Panc1 (cell line): ENCODE measurements at regions not wholly inside any gene's neighbourhood (a gene's known extent, or its start where the extent isn't known, plus 50 kb on each side); places are given as distances from the start of the nearest gene placed in this dataset.

ENCODE experiments used
- ATAC-seq: fragments of 200-7000 bp; cut with Tn5 transposase; 2 replicates; pipeline ENCODE4 v1.9.1; 2020; ENCODE audit warnings: mild to moderate bottlenecking, moderate library complexity
- BruUV-seq: library from RNA; stranded (reverse); fragments of 400-500 nt; replicated peaks from 2 replicates; lab custom pipeline; 2021; lab: Mats Ljungman, UMichigan
- CTCF ChIA-PET: fragments of 300-600 bp; sonication (Branson Sonifier 250); formaldehyde crosslinking; loops from one replicate; lab custom pipeline; 2022; ENCODE audit warnings: antibody characterized with exemption; lab: Charles Lee
- POLR2A ChIA-PET: fragments of 300-600 bp; sonication (Branson Sonifier 250); formaldehyde crosslinking; loops from one replicate; lab custom pipeline; 2022; ENCODE audit warnings: antibody characterized with exemption; lab: Charles Lee
- DNase-seq: peaks from one replicate; pipeline ENCODE4 v3.0.0-alpha.2; 2010; ENCODE audit warnings: low read depth, low spot score
- H3K27ac ChIP-seq: 2 replicates; pipeline ENCODE4 v1.5.1; 2011; ENCODE audit warnings: mild to moderate bottlenecking, low read length, inconsistent platforms
- H3K27me3 ChIP-seq: fragments of 200-500 bp; sonication (Bioruptor generic); 2 replicates; pipeline ENCODE4 v1.6.0; 2014; ENCODE audit warnings: low read length, inconsistent platforms; ENCODE audit not compliant: control insufficient read depth, insufficient read depth
- H3K36me3 ChIP-seq: fragments of 200-500 bp; sonication (Bioruptor generic); 2 replicates; pipeline ENCODE4 v1.5.1; 2014; ENCODE audit warnings: inconsistent platforms, mild to moderate bottlenecking, low read length, moderate library complexity; ENCODE audit not compliant: control insufficient read depth, insufficient read depth
- H3K4me1 ChIP-seq: 2 replicates; pipeline ENCODE4 v1.5.1; 2011; ENCODE audit warnings: inconsistent platforms, mild to moderate bottlenecking, low read length, moderate library complexity; ENCODE audit not compliant: control insufficient read depth, insufficient read depth
- H3K4me3 ChIP-seq, 2 experiments: 2 replicates each; pipeline ENCODE4 v1.5.1; 2011 to 2012; ENCODE audit warnings: low read depth in 2 of 2, low read length in 2 of 2, mild to moderate bottlenecking in 2 of 2, inconsistent platforms in 1 of 2, moderate library complexity in 1 of 2
- H3K9me3 ChIP-seq: fragments of 200-500 bp; sonication (Bioruptor generic); 2 replicates; pipeline ENCODE4 v1.5.1; 2014; ENCODE audit warnings: low read depth, mild to moderate bottlenecking, inconsistent platforms, low read length, moderate library complexity; ENCODE audit not compliant: control insufficient read depth, insufficient read depth
- POLR2AphosphoS5 ChIP-seq: IDR thresholded peaks from 2 replicates; pipeline ENCODE4 v1.6.1; 2012; ENCODE audit warnings: mild to moderate bottlenecking, low read depth, low read length, moderate library complexity
- REST ChIP-seq, 2 experiments: IDR thresholded peaks; 2 replicates each; pipeline ENCODE4 v1.6.1; 2011 to 2012; ENCODE audit warnings: low read depth in 2 of 2, control low read depth in 1 of 2, low read length in 1 of 2, mild to moderate bottlenecking in 1 of 2, moderate library complexity in 1 of 2; ENCODE audit not compliant: insufficient read depth in 1 of 2
- SIN3A ChIP-seq: IDR thresholded peaks from 2 replicates; pipeline ENCODE4 v1.6.1; 2012; ENCODE audit warnings: low read depth, mild to moderate bottlenecking, low read length, moderate library complexity, borderline replicate concordance; ENCODE audit not compliant: insufficient read depth
- TCF7L2 ChIP-seq: IDR thresholded peaks from 2 replicates; pipeline ENCODE4 v1.6.1; 2011; ENCODE audit warnings: mild to moderate bottlenecking, low read depth, low read length, inconsistent platforms
- in situ Hi-C: cut with HindIII; loops from 2 replicates; pipeline ENCODE4 v1.10.0; 2016; ENCODE audit warnings: low sequenced_read_pairs, low pct_unique_long_range_greater_than_20kb
- intact Hi-C: fragments of 100-400 bp; cut with micrococcal nuclease; formaldehyde crosslinking; loops from one replicate; pipeline ENCODE4 v1.10.0; 2022; ENCODE audit not compliant: unreplicated experiment
- TF ChIP-seq, protein P1 (sequence below): fragments of 450-650 bp; IDR thresholded peaks from 2 replicates; pipeline ENCODE4 v1.5.1; 2017; ENCODE audit warnings: mild to moderate bottlenecking

GRCh38 chr6:67244037-67244436 lies 1391.0 kb upstream of the ADGRB3 start:
- H3K27ac ChIP-seq: no peak overlapping the region
- in situ Hi-C loops: no loop called here
- no peak for ATAC-seq

DNA sequence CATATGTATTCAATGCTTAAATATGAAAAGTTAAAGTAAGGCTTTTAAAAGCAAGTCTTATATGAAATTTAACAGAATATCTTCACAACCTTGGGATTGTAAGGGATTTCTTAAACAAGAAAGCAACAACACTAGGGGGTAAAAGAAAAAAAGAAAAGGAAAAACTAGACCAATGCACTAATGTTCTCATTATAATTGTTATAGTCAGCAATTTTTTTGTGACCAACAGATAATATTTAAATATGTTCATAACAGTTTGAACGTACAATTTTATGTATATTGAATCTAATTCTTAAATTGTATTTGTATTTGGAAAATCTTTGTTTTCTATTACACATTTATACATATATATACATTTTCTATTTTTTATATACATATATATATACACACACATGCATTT lies 1397.8 kb upstream of the ADGRB3 start:
- ATAC-seq (no peak), DNase-seq (no peak)
- no peaks in the 10 kb centered on the region for H3K4me1 ChIP-seq
- intact Hi-C loops (no loop called here), in situ Hi-C loops (no loop called here)
- TF ChIP-seq SIN3A (no peak), POLR2AphosphoS5 (no peak), TCF7L2 (no peak), REST (IDR thresholded peaks at IDR 0.05; ENCODE audit: insufficient read depth in 1 of 2, low read depth in 2 of 2, low read length in 1 of 2) (no peak)
- TF ChIP-seq, protein P1, sequence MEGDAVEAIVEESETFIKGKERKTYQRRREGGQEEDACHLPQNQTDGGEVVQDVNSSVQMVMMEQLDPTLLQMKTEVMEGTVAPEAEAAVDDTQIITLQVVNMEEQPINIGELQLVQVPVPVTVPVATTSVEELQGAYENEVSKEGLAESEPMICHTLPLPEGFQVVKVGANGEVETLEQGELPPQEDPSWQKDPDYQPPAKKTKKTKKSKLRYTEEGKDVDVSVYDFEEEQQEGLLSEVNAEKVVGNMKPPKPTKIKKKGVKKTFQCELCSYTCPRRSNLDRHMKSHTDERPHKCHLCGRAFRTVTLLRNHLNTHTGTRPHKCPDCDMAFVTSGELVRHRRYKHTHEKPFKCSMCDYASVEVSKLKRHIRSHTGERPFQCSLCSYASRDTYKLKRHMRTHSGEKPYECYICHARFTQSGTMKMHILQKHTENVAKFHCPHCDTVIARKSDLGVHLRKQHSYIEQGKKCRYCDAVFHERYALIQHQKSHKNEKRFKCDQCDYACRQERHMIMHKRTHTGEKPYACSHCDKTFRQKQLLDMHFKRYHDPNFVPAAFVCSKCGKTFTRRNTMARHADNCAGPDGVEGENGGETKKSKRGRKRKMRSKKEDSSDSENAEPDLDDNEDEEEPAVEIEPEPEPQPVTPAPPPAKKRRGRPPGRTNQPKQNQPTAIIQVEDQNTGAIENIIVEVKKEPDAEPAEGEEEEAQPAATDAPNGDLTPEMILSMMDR: no peak
- no TSS peak for BruUV-seq
- no peak overlapping the region for H3K4me3 ChIP-seq
- ChIA-PET CTCF (no interaction called here), POLR2A (no interaction called here)
- H3K36me3 ChIP-seq: no peaks in the 10 kb centered on the region
- H3K27me3 ChIP-seq: no peaks in the 10 kb centered on the region
- no peak overlapping the region for H3K27ac ChIP-seq
- H3K9me3 ChIP-seq: no peaks in the 10 kb centered on the region

More at GRCh38 chr6:67244037-67244436, 1391.0 kb upstream of the ADGRB3 start:
- no peaks in the 10 kb centered on the region for H3K36me3 ChIP-seq
- H3K4me3 ChIP-seq: no peak overlapping the region
- no peak for DNase-seq
- intact Hi-C loops: no loop called here
- no peaks in the 10 kb centered on the region for H3K4me1 ChIP-seq
- no peaks in the 10 kb centered on the region for H3K27me3 ChIP-seq
- no TSS peak for BruUV-seq
- TF ChIP-seq SIN3A (no peak), TCF7L2 (no peak), REST (IDR thresholded peaks at IDR 0.05; ENCODE audit: insufficient read depth in 1 of 2, low read depth in 2 of 2, low read length in 1 of 2) (no peak), POLR2AphosphoS5 (no peak)
- TF ChIP-seq, protein P1: no peak
- CTCF ChIA-PET: interaction anchor here (0.7 kb wide), 1 partner anchor 608 kb away, joined by 3 read pairs; no protein-coding TSS in a partner anchor
- POLR2A ChIA-PET: no interaction called here
- no peaks in the 10 kb centered on the region for H3K9me3 ChIP-seq
